CD14-positive monocyte (primary cell): ENCODE measurements at regions not wholly inside any gene's neighbourhood (a gene's known extent, or its start where the extent isn't known, plus 50 kb on each side); places are given as distances from the start of the nearest gene placed in this dataset.

ENCODE experiments used
- DNase-seq, 3 donors: peaks; one replicate each; pipeline ENCODE4 v3.0.0-alpha.2; 2011 to 2022
- H2AFZ ChIP-seq: 2 replicates; pipeline ENCODE4 v1.6.0; 2012; ENCODE audit warnings: mild to moderate bottlenecking, low read depth, low read length, inconsistent platforms; ENCODE audit not compliant: insufficient read depth, poor library complexity, severe bottlenecking
- H3K27ac ChIP-seq, 2 donors: 1 replicate in 1 of 2; 2 replicates in 1 of 2; pipeline ENCODE4 v1.5.1; 2012 to 2013; ENCODE audit warnings: low read length in 2 of 2, control low read depth in 1 of 2, inconsistent platforms in 1 of 2, low read depth in 1 of 2, mild to moderate bottlenecking in 1 of 2
- H3K27me3 ChIP-seq, 2 donors: one replicate each; pipeline versions ENCODE4 v1.6.0 to v1.6.1; 2011 to 2013; ENCODE audit warnings: low read length in 2 of 2; ENCODE audit not compliant: control insufficient read depth in 2 of 2, insufficient read depth in 2 of 2
- H3K36me3 ChIP-seq, 2 donors: replicated peaks in 1 of 2; 1 replicate in 1 of 2; 2 replicates in 1 of 2; pipeline versions ENCODE4 v1.5.1 to v1.6.1; 2012 to 2013; ENCODE audit warnings: low read length in 2 of 2, control low read depth in 1 of 2, inconsistent platforms in 1 of 2, mild to moderate bottlenecking in 1 of 2; ENCODE audit not compliant: insufficient read depth in 2 of 2, control insufficient read depth in 1 of 2
- H3K4me1 ChIP-seq, 2 donors: 1 replicate in 1 of 2; 2 replicates in 1 of 2; pipeline versions ENCODE4 v1.5.1 to v1.6.1; 2012 to 2013; ENCODE audit warnings: low read length in 2 of 2, control low read depth in 1 of 2, inconsistent platforms in 1 of 2, mild to moderate bottlenecking in 1 of 2, moderate library complexity in 1 of 2; ENCODE audit not compliant: insufficient read depth in 2 of 2, control insufficient read depth in 1 of 2
- H3K4me2 ChIP-seq: replicated peaks from 2 replicates; pipeline ENCODE3; 2012; ENCODE audit warnings: low read length, moderate library complexity, mild to moderate bottlenecking; ENCODE audit not compliant: poor library complexity, severe bottlenecking; ENCODE audit errors: extremely low read depth
- H3K4me3 ChIP-seq, 3 experiments: fragments of 200-600 bp in 1 of 3; sonication (generic) in 1 of 3; replicated peaks in 1 of 3; 1 replicate in 2 of 3; 2 replicates in 1 of 3; pipeline ENCODE4 v1.5.1; 2011 to 2013; ENCODE audit warnings: low read length in 3 of 3, mild to moderate bottlenecking in 3 of 3, control low read depth in 2 of 3, low read depth in 2 of 3, inconsistent platforms in 1 of 3, moderate library complexity in 1 of 3
- H3K79me2 ChIP-seq: 2 replicates; pipeline ENCODE4 v1.6.0; 2012; ENCODE audit warnings: mild to moderate bottlenecking, control low read depth, inconsistent platforms, low read length, moderate library complexity; ENCODE audit not compliant: insufficient read depth
- H3K9ac ChIP-seq: 2 replicates; pipeline ENCODE4 v1.6.0; 2017; ENCODE audit warnings: low read length, mild to moderate bottlenecking; ENCODE audit not compliant: insufficient read depth, poor library complexity, severe bottlenecking
- H3K9me3 ChIP-seq, 2 donors: replicated peaks in 1 of 2; 1 replicate in 1 of 2; 2 replicates in 1 of 2; pipeline versions ENCODE4 v1.5.1 to v1.6.1; 2012 to 2013; ENCODE audit warnings: low read length in 2 of 2, control low read depth in 1 of 2; ENCODE audit not compliant: control insufficient read depth in 1 of 2, insufficient read depth in 1 of 2
- H4K20me1 ChIP-seq: 2 replicates; pipeline ENCODE4 v1.6.0; 2012; ENCODE audit warnings: mild to moderate bottlenecking, low read length, control low read depth, moderate library complexity; ENCODE audit not compliant: insufficient read depth
- H3K27ac Mint-ChIP-seq, 7 donors: one replicate each; pipeline ENCODE4 v1.8.0; 2020; ENCODE audit warnings: mild to moderate bottlenecking in 7 of 7, mixed read lengths in 7 of 7, moderate library complexity in 6 of 7, inconsistent platforms in 2 of 7
- H3K27me3 Mint-ChIP-seq, 3 donors: one replicate each; pipeline ENCODE4 v1.8.0; 2021 to 2022; ENCODE audit warnings: low read depth in 3 of 3, mild to moderate bottlenecking in 3 of 3, mixed read lengths in 3 of 3, moderate library complexity in 3 of 3, inconsistent platforms in 1 of 3
- H3K36me3 Mint-ChIP-seq, 2 donors: one replicate each; pipeline ENCODE4 v1.8.0; 2020; ENCODE audit warnings: mixed read lengths in 2 of 2, inconsistent platforms in 1 of 2, mild to moderate bottlenecking in 1 of 2
- H3K4me1 Mint-ChIP-seq: one replicate; pipeline ENCODE4 v1.8.0; 2020; ENCODE audit warnings: mild to moderate bottlenecking, mixed read lengths
- H3K4me3 Mint-ChIP-seq, 2 donors: one replicate each; pipeline ENCODE4 v1.8.0; 2020; ENCODE audit warnings: mild to moderate bottlenecking in 2 of 2, mixed read lengths in 2 of 2, moderate library complexity in 1 of 2
- H3K9me3 Mint-ChIP-seq, 7 donors: one replicate each; pipeline ENCODE4 v1.8.0; 2020 to 2022; ENCODE audit warnings: mixed read lengths in 7 of 7, mild to moderate bottlenecking in 6 of 7, moderate library complexity in 6 of 7, inconsistent platforms in 2 of 7
- CTCF ChIP-seq: fragments of 200-600 bp; IDR thresholded peaks from one replicate; pipeline ENCODE4 v1.8.0; 2022; ENCODE audit warnings: antibody characterized with exemption, mild to moderate bottlenecking
- WGBS: methylation state at CpG from one replicate; pipeline ENCODE4 v1.1.5; 2013; ENCODE audit warnings: missing lambda C conversion rate; ENCODE audit not compliant: insufficient coverage; 5-methylcytosine and 5-hydroxymethylcytosine counted together
- intact Hi-C, 2 donors: fragments of 100-400 bp; cut with micrococcal nuclease; formaldehyde crosslinking; loops; one replicate each; pipeline versions ENCODE4 v1.15.0 to v1.15.1; 2023

- H3K27ac ChIP-seq, result no peak overlapping the region
- H3K4me2 ChIP-seq, result no peak overlapping the region
- Mint-ChIP-seq H3K4me1 (no peaks in the 10 kb centered on the region), H3K27ac (no peak overlapping the region), H3K36me3 (no peaks in the 10 kb centered on the region), H3K27me3 (no peaks in the 10 kb centered on the region), H3K9me3 (peaks cover 21 to 73% (median 30%) of the 10 kb centered on the region in 7 donors), H3K4me3 (no peak overlapping the region)
- no peaks in the 10 kb centered on the region for H3K4me1 ChIP-seq
- no peak overlapping the region for H3K4me3 ChIP-seq
- H3K36me3 ChIP-seq, result no peaks in the 10 kb centered on the region
- DNase-seq, result no peak
- H4K20me1 ChIP-seq, result no peaks in the 10 kb centered on the region
- H3K79me2 ChIP-seq, result no peaks in the 10 kb centered on the region
- H3K27me3 ChIP-seq, result no peaks in the 10 kb centered on the region
- no peak overlapping the region for H3K9ac ChIP-seq
- intact Hi-C loops, result no loop called here
- no peak overlapping the region for H2AFZ ChIP-seq
- no peak for TF ChIP-seq CTCF
- WGBS, result 90% methylated on average over 3 of the region's 8 CpGs
- peaks cover 43 to 59% of the 10 kb centered on the region in 2 donors for H3K9me3 ChIP-seq
These were observed 813.0 kb downstream of the TYW1 start for GRCh38 chr7:67809586-67809985.

GRCh38 chr7:67813621-67814292 is 817.1 kb downstream of the TYW1 start:
- peaks cover 62 to 68% of the 10 kb centered on the region in 2 donors for H3K9me3 ChIP-seq
- no peaks in the 10 kb centered on the region for H3K79me2 ChIP-seq
- intact Hi-C loops, result no loop called here
- no peak for DNase-seq
- H3K27ac ChIP-seq, result no peak overlapping the region
- no peaks in the 10 kb centered on the region for H3K27me3 Mint-ChIP-seq
- TF ChIP-seq CTCF, result no peak
- no peaks in the 10 kb centered on the region for H3K36me3 Mint-ChIP-seq
- H3K4me3 ChIP-seq, result no peak overlapping the region
- no peak overlapping the region for H3K27ac Mint-ChIP-seq
- H3K9me3 Mint-ChIP-seq, result peaks cover 32 to 72% (median 44%) of the 10 kb centered on the region in 7 donors
- H3K4me1 Mint-ChIP-seq, result no peaks in the 10 kb centered on the region
- 73% methylated on average over 3 of the region's 9 CpGs for WGBS
- no peaks in the 10 kb centered on the region for H4K20me1 ChIP-seq
- no peak overlapping the region for H3K4me2 ChIP-seq
- no peaks in the 10 kb centered on the region for H3K36me3 ChIP-seq
- H3K9ac ChIP-seq, result no peak overlapping the region
- no peak overlapping the region for H2AFZ ChIP-seq
- no peaks in the 10 kb centered on the region for H3K27me3 ChIP-seq
- H3K4me3 Mint-ChIP-seq, result no peak overlapping the region
- no peaks in the 10 kb centered on the region for H3K4me1 ChIP-seq
